ENCODE measurements at regions not wholly inside any gene's neighbourhood (a gene's known extent, or its start where the extent isn't known, plus 50 kb on each side); places are given as distances from the start of the nearest gene placed in this dataset.

- DNase-seq = no peak
Measured at GRCh38 chr1:36603461-36603860, 120.7 kb upstream of the CSF3R start.

- DNase-seq = no peak
Measured at GRCh38 chr1:36602184-36602583, 119.5 kb upstream of the CSF3R start.

GRCh38 chr1:36599828-36600227 is 117.1 kb upstream of the CSF3R start:
- DNase-seq = no peak

- DNase-seq = no peak
Measured at GRCh38 chr1:36597514-36597913, 114.8 kb upstream of the CSF3R start.

- no peak for DNase-seq
Measured at GRCh38 chr1:36595921-36596320, 113.2 kb upstream of the CSF3R start.

- DNase-seq = no peak
Measured at GRCh38 chr1:36595349-36595748, 112.6 kb upstream of the CSF3R start.

GRCh38 chr1:36594023-36594422 is 111.3 kb upstream of the CSF3R start:
- no peak for DNase-seq

- no peak for DNase-seq
Measured at GRCh38 chr1:36591278-36591677, 108.6 kb upstream of the CSF3R start.

- DNase-seq = no peak
Measured at GRCh38 chr1:36590771-36591170, 108.1 kb upstream of the CSF3R start.

- DNase-seq = no peak
Measured at GRCh38 chr1:36590264-36590663, 107.6 kb upstream of the CSF3R start.

GRCh38 chr1:36588972-36589371 is 106.3 kb upstream of the CSF3R start:
- DNase-seq = no peak

GRCh38 chr1:36585569-36586548 is 103.1 kb upstream of the CSF3R start:
- no peak for DNase-seq

GRCh38 chr1:36584874-36585453 is 102.3 kb upstream of the CSF3R start:
- no peak for DNase-seq

GRCh38 chr1:36583980-36584782 is 101.5 kb upstream of the CSF3R start:
- DNase-seq = no peak

- no peak for DNase-seq
Measured at GRCh38 chr1:36583080-36583479, 100.4 kb upstream of the CSF3R start.

GRCh38 chr1:36582066-36582755 is 99.5 kb upstream of the CSF3R start:
- DNase-seq = no peak

GRCh38 chr1:36580524-36580923 is 97.8 kb upstream of the CSF3R start:
- no peak for DNase-seq

GRCh38 chr1:36579039-36579438 is 96.3 kb upstream of the CSF3R start:
- no peak for DNase-seq

- DNase-seq = no peak
Measured at GRCh38 chr1:36576551-36577110, 93.9 kb upstream of the CSF3R start.

- DNase-seq = no peak
Measured at GRCh38 chr1:36576118-36576517, 93.4 kb upstream of the CSF3R start.

- no peak for DNase-seq
Measured at GRCh38 chr1:36573445-36573844, 90.7 kb upstream of the CSF3R start.

- DNase-seq = no peak
Measured at GRCh38 chr1:36572906-36573305, 90.2 kb upstream of the CSF3R start.

All from GF-D8 (cell line).